Esophagus muscularis mucosa (tissue), 4 donors: ENCODE measurements at regions not wholly inside any gene's neighbourhood (a gene's known extent, or its start where the extent isn't known, plus 50 kb on each side); places are given as distances from the start of the nearest gene placed in this dataset.

Experiments
- EP300 ChIP-seq: sonication (generic); formaldehyde crosslinking; IDR thresholded peaks from one replicate; pipeline ENCODE4 v1.6.1; 2017; ENCODE audit warnings: antibody characterized with exemption
- POLR2A ChIP-seq: fragments of 450-650 bp; IDR thresholded peaks from one replicate; pipeline ENCODE4 v1.6.1; 2017; ENCODE audit warnings: antibody characterized with exemption, moderate library complexity, mild to moderate bottlenecking, low read depth
- POLR2AphosphoS5 ChIP-seq, 2 donors: sonication (generic); formaldehyde crosslinking; IDR thresholded peaks; one replicate each; pipeline ENCODE4 v1.6.1; 2017; ENCODE audit warnings: antibody characterized with exemption in 2 of 2
- TF ChIP-seq, protein P1 (sequence below), 3 experiments: fragments of 200-600 bp in 2 of 3; fragments of 450-650 bp in 1 of 3; sonication (generic) in 2 of 3; IDR thresholded peaks; one replicate each; pipeline ENCODE4 v1.5.1; 2017 to 2019; ENCODE audit warnings: antibody characterized with exemption in 3 of 3, mild to moderate bottlenecking in 2 of 3, moderate library complexity in 1 of 3

DNA sequence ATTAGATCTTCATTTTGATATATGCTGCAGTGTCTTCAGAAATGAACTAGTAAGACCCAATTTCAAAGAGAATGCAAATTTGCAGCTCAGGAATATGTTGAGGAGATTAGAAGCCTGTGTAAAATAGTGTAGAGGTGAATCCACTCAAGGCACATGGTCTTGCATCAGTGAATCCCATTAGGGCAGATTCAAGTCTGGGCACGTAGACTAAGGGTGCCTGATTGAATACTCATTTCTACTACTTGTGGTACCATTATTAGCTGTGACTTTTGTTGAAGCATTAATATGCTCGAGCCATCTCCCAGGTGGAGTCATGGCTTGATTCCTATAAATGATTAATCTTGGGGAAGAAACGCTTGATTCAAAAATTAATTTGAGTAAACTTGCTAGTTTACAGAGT is 129.4 kb downstream of the AKAP11 start:
- TF ChIP-seq, protein P1, sequence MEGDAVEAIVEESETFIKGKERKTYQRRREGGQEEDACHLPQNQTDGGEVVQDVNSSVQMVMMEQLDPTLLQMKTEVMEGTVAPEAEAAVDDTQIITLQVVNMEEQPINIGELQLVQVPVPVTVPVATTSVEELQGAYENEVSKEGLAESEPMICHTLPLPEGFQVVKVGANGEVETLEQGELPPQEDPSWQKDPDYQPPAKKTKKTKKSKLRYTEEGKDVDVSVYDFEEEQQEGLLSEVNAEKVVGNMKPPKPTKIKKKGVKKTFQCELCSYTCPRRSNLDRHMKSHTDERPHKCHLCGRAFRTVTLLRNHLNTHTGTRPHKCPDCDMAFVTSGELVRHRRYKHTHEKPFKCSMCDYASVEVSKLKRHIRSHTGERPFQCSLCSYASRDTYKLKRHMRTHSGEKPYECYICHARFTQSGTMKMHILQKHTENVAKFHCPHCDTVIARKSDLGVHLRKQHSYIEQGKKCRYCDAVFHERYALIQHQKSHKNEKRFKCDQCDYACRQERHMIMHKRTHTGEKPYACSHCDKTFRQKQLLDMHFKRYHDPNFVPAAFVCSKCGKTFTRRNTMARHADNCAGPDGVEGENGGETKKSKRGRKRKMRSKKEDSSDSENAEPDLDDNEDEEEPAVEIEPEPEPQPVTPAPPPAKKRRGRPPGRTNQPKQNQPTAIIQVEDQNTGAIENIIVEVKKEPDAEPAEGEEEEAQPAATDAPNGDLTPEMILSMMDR (IDR thresholded peaks at IDR 0.05): no peak
- TF ChIP-seq POLR2AphosphoS5 (IDR thresholded peaks at IDR 0.05): no peak
- TF ChIP-seq POLR2A: no peak
- no peak for TF ChIP-seq EP300
